PC-9 (cell line): ENCODE measurements at regions not wholly inside any gene's neighbourhood (a gene's known extent, or its start where the extent isn't known, plus 50 kb on each side); places are given as distances from the start of the nearest gene placed in this dataset.

ENCODE experiments used
- BruUV-seq: library from RNA; stranded (reverse); fragments of 400-500 nt; replicated peaks from 2 replicates; lab custom pipeline; 2021; lab: Mats Ljungman, UMichigan
- CTCF ChIA-PET: fragments of 300-600 bp; sonication (Branson Sonifier 250); formaldehyde crosslinking; loops from one replicate; lab custom pipeline; 2022; ENCODE audit warnings: antibody characterized with exemption; lab: Charles Lee
- POLR2A ChIA-PET: fragments of 300-600 bp; sonication (Branson Sonifier 250); formaldehyde crosslinking; loops from one replicate; lab custom pipeline; 2022; ENCODE audit warnings: antibody characterized with exemption; ENCODE audit not compliant: unreplicated experiment; lab: Charles Lee
- DNase-seq, 2 experiments: peaks; one replicate each; pipeline versions ENCODE4 v3.0.0 to v3.0.0-alpha.2; 2015 to 2022; ENCODE audit warnings: mixed read lengths in 1 of 2
- H2AFZ ChIP-seq: fragments of 200-600 bp; sonication (generic); 2 replicates; pipeline ENCODE4 v1.8.1; 2017; ENCODE audit warnings: antibody characterized with exemption
- H3F3A ChIP-seq: fragments of 200-600 bp; sonication (generic); 2 replicates; pipeline ENCODE4 v1.8.1; 2017; ENCODE audit warnings: antibody characterized with exemption, mild to moderate bottlenecking, low read depth; ENCODE audit not compliant: insufficient read depth
- H3K27ac ChIP-seq: fragments of 200-600 bp; sonication (generic); 2 replicates; pipeline ENCODE4 v1.6.1; 2016; ENCODE audit warnings: mixed run types
- H3K27me3 ChIP-seq: fragments of 200-600 bp; sonication (generic); 2 replicates; pipeline ENCODE4 v1.6.1; 2016; ENCODE audit warnings: low read depth, mixed run types; ENCODE audit not compliant: insufficient read depth
- H3K36me3 ChIP-seq: fragments of 200-600 bp; sonication (generic); 2 replicates; pipeline ENCODE4 v1.6.1; 2016; ENCODE audit warnings: low read depth, mixed run types
- H3K4me1 ChIP-seq: fragments of 200-600 bp; sonication (generic); replicated peaks from 2 replicates; pipeline ENCODE4 v1.6.1; 2016; ENCODE audit warnings: mixed run types; ENCODE audit not compliant: insufficient read depth
- H3K4me2 ChIP-seq: fragments of 200-600 bp; sonication (generic); 2 replicates; pipeline ENCODE4 v1.6.1; 2017; ENCODE audit warnings: mixed run types
- H3K4me3 ChIP-seq: fragments of 200-600 bp; sonication (generic); 2 replicates; pipeline ENCODE4 v1.6.1; 2016; ENCODE audit warnings: mixed run types
- H3K79me2 ChIP-seq: fragments of 200-600 bp; sonication (generic); 2 replicates; pipeline ENCODE4 v1.6.1; 2017; ENCODE audit warnings: low read depth, mixed run types
- H3K9me2 ChIP-seq: fragments of 200-600 bp; sonication (generic); 2 replicates; pipeline ENCODE4 v1.8.1; 2017; ENCODE audit warnings: mild to moderate bottlenecking; ENCODE audit not compliant: insufficient read depth
- H3K9me3 ChIP-seq: fragments of 200-600 bp; sonication (generic); 2 replicates; pipeline ENCODE4 v1.8.1; 2016; ENCODE audit warnings: low read depth; ENCODE audit not compliant: insufficient read depth
- H4K20me1 ChIP-seq: fragments of 200-600 bp; sonication (generic); 2 replicates; pipeline ENCODE4 v1.8.1; 2017; ENCODE audit not compliant: insufficient read depth
- EZH2 ChIP-seq: fragments of 200-600 bp; sonication (generic); IDR thresholded peaks from 2 replicates; pipeline ENCODE4 v1.8.0; 2017; ENCODE audit warnings: antibody characterized with exemption, low read depth
- intact Hi-C: fragments of 100-400 bp; cut with micrococcal nuclease; formaldehyde crosslinking; loops from one replicate; pipeline ENCODE4 v1.10.0; 2022; ENCODE audit not compliant: unreplicated experiment
- TF ChIP-seq, protein P1 (sequence below): fragments of 200-600 bp; sonication (generic); conservative IDR thresholded peaks from 2 replicates; pipeline ENCODE4 v1.6.1; 2017; ENCODE audit warnings: mixed run types, antibody characterized with exemption, mild to moderate bottlenecking, moderate library complexity

DNA sequence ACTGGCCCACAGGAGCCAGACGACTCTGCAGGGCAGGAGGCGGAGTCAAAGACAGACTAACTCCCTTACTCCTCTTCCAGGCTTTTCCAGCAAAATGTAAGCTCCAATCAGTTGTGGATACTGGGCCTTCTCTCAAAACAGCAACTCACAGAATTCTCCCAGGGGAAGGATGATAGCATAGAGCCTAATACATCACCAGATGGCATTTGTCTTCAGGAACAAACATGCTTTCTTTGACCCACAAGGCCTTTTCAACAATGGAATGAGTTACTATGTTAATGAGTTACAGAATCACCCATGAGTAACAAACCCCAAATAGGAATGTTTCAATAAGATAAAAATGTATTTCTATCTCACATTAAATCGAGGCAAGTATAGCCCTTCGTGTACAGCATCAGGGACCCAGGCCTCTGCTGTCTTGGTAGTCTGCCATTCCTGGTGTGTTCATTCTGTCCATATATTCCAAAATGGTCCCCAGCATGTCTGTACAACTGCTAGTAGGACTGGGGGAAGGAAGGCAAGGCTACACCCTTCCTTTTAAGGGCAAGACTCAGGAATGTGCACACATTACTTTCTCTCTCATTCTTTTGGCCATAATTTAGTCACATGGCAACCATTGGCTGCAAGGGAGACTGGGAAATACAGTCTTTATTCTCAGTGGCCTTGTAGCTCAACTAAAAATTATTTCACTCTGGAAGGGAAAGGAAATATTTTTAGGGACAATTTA lies 76.4 kb downstream of the BOD1L2 start:
- H3K9me2 ChIP-seq, result no peaks in the 10 kb centered on the region
- H3K79me2 ChIP-seq, result no peaks in the 10 kb centered on the region
- no peaks in the 10 kb centered on the region for H3K27me3 ChIP-seq
- intact Hi-C loops, result no loop called here
- no peak for TF ChIP-seq EZH2
- TF ChIP-seq, protein P1, sequence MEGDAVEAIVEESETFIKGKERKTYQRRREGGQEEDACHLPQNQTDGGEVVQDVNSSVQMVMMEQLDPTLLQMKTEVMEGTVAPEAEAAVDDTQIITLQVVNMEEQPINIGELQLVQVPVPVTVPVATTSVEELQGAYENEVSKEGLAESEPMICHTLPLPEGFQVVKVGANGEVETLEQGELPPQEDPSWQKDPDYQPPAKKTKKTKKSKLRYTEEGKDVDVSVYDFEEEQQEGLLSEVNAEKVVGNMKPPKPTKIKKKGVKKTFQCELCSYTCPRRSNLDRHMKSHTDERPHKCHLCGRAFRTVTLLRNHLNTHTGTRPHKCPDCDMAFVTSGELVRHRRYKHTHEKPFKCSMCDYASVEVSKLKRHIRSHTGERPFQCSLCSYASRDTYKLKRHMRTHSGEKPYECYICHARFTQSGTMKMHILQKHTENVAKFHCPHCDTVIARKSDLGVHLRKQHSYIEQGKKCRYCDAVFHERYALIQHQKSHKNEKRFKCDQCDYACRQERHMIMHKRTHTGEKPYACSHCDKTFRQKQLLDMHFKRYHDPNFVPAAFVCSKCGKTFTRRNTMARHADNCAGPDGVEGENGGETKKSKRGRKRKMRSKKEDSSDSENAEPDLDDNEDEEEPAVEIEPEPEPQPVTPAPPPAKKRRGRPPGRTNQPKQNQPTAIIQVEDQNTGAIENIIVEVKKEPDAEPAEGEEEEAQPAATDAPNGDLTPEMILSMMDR, result no peak
- H3K4me2 ChIP-seq, result no peak overlapping the region
- no peak overlapping the region for H3K27ac ChIP-seq
- BruUV-seq, result no TSS peak
- no peak for DNase-seq
- H3K36me3 ChIP-seq, result no peaks in the 10 kb centered on the region
- H3K4me3 ChIP-seq, result no peak overlapping the region
- H2AFZ ChIP-seq, result no peak overlapping the region
- ChIA-PET POLR2A (no interaction called here), CTCF (no interaction called here)
- H3K4me1 ChIP-seq, result no peaks in the 10 kb centered on the region
- H3K9me3 ChIP-seq, result no peaks in the 10 kb centered on the region
- no peaks in the 10 kb centered on the region for H4K20me1 ChIP-seq
- H3F3A ChIP-seq, result no peaks in the 10 kb centered on the region

DNA sequence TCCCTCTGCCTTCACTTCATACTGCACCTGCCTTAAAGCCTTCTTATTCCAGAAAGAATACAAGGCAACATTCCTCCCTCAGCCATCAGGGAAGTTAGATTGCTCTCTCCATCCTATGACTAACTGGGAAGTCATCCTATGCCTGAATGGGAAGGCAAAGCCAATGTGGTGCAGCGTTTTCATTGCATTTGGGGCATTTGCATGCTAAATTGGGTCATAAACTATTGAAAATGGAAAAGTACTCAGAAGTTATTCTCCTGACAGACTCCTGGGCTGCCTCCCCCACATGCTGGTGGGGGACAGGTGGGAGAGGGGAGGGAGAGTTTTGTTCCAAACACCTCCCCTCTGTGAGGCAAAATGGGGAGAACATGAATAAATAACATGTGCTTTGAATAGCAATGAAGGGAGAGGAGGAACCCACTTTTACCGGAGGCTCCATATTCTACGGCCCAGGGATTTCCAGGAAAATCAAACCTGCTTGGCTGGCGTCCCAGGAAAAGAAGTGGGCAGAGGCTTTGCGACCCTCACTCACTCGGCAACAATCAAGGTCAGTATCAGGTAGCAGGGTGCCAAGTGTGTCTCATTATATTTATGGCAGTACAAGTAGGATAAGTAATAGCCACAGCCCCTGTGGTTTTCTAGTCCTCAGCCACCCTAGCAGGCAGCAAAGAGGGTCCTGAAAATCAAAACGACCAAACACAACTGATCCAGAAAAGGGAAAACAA lies 84.1 kb downstream of the BOD1L2 start:
- Histone ChIP-seq H3K79me2 (no peaks in the 10 kb centered on the region), H3K36me3 (no peaks in the 10 kb centered on the region), H3K4me3 (no peak overlapping the region), H3F3A (no peaks in the 10 kb centered on the region), H3K27me3 (no peaks in the 10 kb centered on the region), H3K9me2 (no peaks in the 10 kb centered on the region), H2AFZ (no peak overlapping the region), H3K4me2 (no peak overlapping the region), H4K20me1 (no peaks in the 10 kb centered on the region), H3K4me1 (no peaks in the 10 kb centered on the region), H3K27ac (no peak overlapping the region), H3K9me3 (no peaks in the 10 kb centered on the region)
- intact Hi-C loops, result no loop called here
- ChIA-PET POLR2A (no interaction called here), CTCF (no interaction called here)
- no TSS peak for BruUV-seq
- TF ChIP-seq EZH2, result no peak
- TF ChIP-seq, protein P1, result no peak
- no peak for DNase-seq

DNA sequence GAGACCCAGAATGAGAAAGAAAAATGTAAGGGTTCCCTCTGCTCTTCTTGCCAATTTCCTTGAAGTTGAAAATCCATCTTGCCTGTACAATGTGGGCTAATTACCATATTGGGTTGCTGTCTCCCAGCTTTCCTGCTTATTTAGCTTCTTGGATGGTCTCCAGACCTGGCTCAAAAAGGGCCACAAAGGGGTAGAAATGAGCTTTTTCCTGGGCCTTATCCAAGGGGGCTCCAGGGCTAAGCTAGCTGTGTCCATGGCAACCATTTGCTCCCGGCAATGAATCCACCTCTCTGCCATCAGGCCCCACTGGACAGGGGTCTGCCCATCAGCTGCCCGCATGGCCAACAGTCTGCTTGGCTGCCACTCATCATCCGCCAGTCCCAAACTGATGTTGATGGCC lies 85.0 kb downstream of the BOD1L2 start:
- Histone ChIP-seq H3K4me1 (no peaks in the 10 kb centered on the region), H2AFZ (no peak overlapping the region), H3K27me3 (no peaks in the 10 kb centered on the region), H3K36me3 (no peaks in the 10 kb centered on the region), H3F3A (no peaks in the 10 kb centered on the region), H4K20me1 (no peaks in the 10 kb centered on the region), H3K9me2 (no peaks in the 10 kb centered on the region), H3K27ac (no peak overlapping the region), H3K9me3 (no peaks in the 10 kb centered on the region), H3K4me2 (no peak overlapping the region), H3K4me3 (no peak overlapping the region), H3K79me2 (no peaks in the 10 kb centered on the region)
- ChIA-PET POLR2A (no interaction called here), CTCF (no interaction called here)
- BruUV-seq, result no TSS peak
- no peak for DNase-seq
- TF ChIP-seq, protein P1, result no peak
- no peak for TF ChIP-seq EZH2
- intact Hi-C loops, result no loop called here
